ENCODE measurements at regions not wholly inside any gene's neighbourhood (a gene's known extent, or its start where the extent isn't known, plus 50 kb on each side); places are given as distances from the start of the nearest gene placed in this dataset.

DNA sequence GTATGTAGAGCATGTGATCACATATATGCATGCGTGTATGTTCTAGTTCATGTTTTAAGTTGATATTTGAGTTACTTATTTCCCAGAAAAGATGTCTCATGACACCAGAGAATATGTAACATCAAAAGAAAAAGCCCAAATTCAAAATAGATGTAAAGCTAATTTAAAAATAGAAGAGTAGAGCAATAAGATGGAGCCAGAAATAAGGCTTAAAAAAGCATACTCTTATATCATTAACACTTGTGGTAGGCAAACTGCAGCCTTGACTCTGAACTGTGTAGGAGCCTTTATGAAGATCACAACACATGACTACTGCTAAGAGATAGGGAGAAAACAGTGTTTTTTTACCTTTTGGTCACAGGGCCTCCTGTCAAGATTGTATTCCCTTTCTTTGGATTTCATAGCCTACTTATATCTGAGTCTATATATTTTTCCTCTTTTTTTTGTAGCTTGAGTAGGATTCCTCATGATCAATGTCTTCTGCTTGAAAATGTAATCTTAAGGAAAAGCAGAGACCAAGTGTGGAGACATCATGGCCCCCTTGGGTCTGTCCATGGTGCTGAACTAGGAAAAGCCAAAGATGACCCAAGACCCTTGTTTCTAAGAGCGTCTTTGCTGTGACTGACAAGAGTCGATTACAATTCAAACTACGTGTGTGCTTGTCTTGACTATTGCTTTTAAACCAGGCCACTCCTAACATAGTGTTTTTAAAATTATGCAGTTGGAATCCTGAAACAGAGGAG is 390.4 kb downstream of the SHISA9 start:
- ChIA-PET SMC1A (ENCODE audit: uncharacterized antibody, unreplicated experiment) (no interaction called here), CTCF (no interaction called here), RAD21 (ENCODE audit: unreplicated experiment) (no interaction called here), POLR2A (no interaction called here)
- Histone ChIP-seq H3K36me3 (ENCODE audit: control insufficient read depth in 2 of 2, insufficient read depth in 2 of 2, low read length in 1 of 2) (no peaks in the 10 kb centered on the region), H2AFZ (ENCODE audit: control insufficient read depth, low read depth, low read length) (no peak overlapping the region), H4K20me1 (ENCODE audit: control insufficient read depth, insufficient read depth) (no peaks in the 10 kb centered on the region), H3K79me2 (ENCODE audit: control insufficient read depth, insufficient read depth, low read length) (no peaks in the 10 kb centered on the region), H3K9me3 (replicated peaks; ENCODE audit: control insufficient read depth, insufficient read depth, low read length) (no peaks in the 10 kb centered on the region), H3K27ac (ENCODE audit: control insufficient read depth, insufficient read depth) (no peak overlapping the region), H3K9ac (ENCODE audit: control insufficient read depth, insufficient read depth, low read length) (no peak overlapping the region), H3K4me3 (no peak overlapping the region), H3K27me3 (replicated peaks in 1 of 2; ENCODE audit: control insufficient read depth in 2 of 2, insufficient read depth in 2 of 2, low read length in 1 of 2) (no peaks in the 10 kb centered on the region), H3K4me2 (ENCODE audit: control insufficient read depth, insufficient read depth) (no peak overlapping the region), H3K4me1 (ENCODE audit: control insufficient read depth, insufficient read depth, low read length) (peaks cover 7% of the 10 kb centered on the region)
- DNase-seq (ENCODE audit: low read depth, low spot score) (no peak), ATAC-seq (no peak), FAIRE-seq (no peak)
- TF ChIP-seq, protein P1, sequence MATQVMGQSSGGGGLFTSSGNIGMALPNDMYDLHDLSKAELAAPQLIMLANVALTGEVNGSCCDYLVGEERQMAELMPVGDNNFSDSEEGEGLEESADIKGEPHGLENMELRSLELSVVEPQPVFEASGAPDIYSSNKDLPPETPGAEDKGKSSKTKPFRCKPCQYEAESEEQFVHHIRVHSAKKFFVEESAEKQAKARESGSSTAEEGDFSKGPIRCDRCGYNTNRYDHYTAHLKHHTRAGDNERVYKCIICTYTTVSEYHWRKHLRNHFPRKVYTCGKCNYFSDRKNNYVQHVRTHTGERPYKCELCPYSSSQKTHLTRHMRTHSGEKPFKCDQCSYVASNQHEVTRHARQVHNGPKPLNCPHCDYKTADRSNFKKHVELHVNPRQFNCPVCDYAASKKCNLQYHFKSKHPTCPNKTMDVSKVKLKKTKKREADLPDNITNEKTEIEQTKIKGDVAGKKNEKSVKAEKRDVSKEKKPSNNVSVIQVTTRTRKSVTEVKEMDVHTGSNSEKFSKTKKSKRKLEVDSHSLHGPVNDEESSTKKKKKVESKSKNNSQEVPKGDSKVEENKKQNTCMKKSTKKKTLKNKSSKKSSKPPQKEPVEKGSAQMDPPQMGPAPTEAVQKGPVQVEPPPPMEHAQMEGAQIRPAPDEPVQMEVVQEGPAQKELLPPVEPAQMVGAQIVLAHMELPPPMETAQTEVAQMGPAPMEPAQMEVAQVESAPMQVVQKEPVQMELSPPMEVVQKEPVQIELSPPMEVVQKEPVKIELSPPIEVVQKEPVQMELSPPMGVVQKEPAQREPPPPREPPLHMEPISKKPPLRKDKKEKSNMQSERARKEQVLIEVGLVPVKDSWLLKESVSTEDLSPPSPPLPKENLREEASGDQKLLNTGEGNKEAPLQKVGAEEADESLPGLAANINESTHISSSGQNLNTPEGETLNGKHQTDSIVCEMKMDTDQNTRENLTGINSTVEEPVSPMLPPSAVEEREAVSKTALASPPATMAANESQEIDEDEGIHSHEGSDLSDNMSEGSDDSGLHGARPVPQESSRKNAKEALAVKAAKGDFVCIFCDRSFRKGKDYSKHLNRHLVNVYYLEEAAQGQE (IDR thresholded peaks at IDR 0.05; ENCODE audit: low read depth, low read length), result peak; percentile 89
- no peak for TF ChIP-seq IKZF2 (IDR thresholded peaks at IDR 0.05)
- TF ChIP-seq YY1 (IDR thresholded peaks at IDR 0.05; ENCODE audit: low read depth, low read length), result peak; percentile 77
- intact Hi-C loops (cut with micrococcal nuclease; ENCODE audit: unreplicated experiment), result no loop called here
- 85% methylated on average over 4 of the region's 4 CpGs for WGBS (ENCODE audit: insufficient coverage, insufficient replicate concordance, low lambda C conversion rate, missing lambda C conversion rate)
- in situ Hi-C loops (cut with MboI), result no loop called here
- no TSS peak for BruUV-seq (replicated peaks)
